ENCODE measurements at regions not wholly inside any gene's neighbourhood (a gene's known extent, or its start where the extent isn't known, plus 50 kb on each side); places are given as distances from the start of the nearest gene placed in this dataset.

DNA sequence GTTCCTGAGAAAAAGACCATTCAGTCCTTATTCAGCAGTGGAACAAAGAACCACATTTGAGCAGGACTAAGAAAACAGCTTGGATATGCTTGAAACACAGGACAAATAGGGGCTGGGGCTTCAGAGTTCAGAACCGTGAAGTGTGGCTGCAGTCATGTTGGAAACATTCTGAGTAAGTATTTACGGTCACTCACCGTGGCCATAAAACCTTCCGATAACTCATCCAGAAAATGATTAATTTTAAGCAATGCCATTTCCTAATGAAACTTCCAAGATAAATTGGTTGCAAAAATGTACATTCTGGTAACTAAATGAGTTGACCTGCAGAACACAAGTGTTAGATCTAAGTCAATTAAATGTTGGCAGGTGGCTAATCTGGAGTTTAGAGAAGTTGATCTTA, 279.2 kb downstream of the CXCL12 start:
- TF ChIP-seq, protein P1, sequence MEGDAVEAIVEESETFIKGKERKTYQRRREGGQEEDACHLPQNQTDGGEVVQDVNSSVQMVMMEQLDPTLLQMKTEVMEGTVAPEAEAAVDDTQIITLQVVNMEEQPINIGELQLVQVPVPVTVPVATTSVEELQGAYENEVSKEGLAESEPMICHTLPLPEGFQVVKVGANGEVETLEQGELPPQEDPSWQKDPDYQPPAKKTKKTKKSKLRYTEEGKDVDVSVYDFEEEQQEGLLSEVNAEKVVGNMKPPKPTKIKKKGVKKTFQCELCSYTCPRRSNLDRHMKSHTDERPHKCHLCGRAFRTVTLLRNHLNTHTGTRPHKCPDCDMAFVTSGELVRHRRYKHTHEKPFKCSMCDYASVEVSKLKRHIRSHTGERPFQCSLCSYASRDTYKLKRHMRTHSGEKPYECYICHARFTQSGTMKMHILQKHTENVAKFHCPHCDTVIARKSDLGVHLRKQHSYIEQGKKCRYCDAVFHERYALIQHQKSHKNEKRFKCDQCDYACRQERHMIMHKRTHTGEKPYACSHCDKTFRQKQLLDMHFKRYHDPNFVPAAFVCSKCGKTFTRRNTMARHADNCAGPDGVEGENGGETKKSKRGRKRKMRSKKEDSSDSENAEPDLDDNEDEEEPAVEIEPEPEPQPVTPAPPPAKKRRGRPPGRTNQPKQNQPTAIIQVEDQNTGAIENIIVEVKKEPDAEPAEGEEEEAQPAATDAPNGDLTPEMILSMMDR (conservative IDR thresholded peaks at IDR 0.05) = no peak
- TF ChIP-seq EZH2 (IDR thresholded peaks at IDR 0.05; ENCODE audit: low read depth) = no peak

Measured in PC-9 (cell line).